Psoas muscle (tissue), 7 donors: ENCODE measurements at regions not wholly inside any gene's neighbourhood (a gene's known extent, or its start where the extent isn't known, plus 50 kb on each side); places are given as distances from the start of the nearest gene placed in this dataset.

ENCODE experiments used
- ATAC-seq, 4 donors: fragments of 200-7000 bp; cut with Tn5 transposase; one replicate each; pipeline ENCODE4 v1.9.1; 2020; ENCODE audit warnings: moderate library complexity in 3 of 4, mild to moderate bottlenecking in 2 of 4
- DNase-seq, 2 donors: peaks; one replicate each; pipeline ENCODE4 v3.0.0-alpha.2; 2020
- H3K27ac ChIP-seq: fragments of 200-600 bp; one replicate; pipeline ENCODE4 v1.8.0; 2022
- H3K27me3 ChIP-seq, 3 donors: fragments of 200-600 bp in 1 of 3; one replicate each; pipeline versions ENCODE4 v1.6.1 to v1.8.0; 2013 to 2022; ENCODE audit warnings: low read length in 2 of 3, mild to moderate bottlenecking in 2 of 3, moderate library complexity in 1 of 3; ENCODE audit not compliant: insufficient read depth in 3 of 3
- H3K36me3 ChIP-seq, 2 donors: fragments of 200-600 bp in 1 of 2; one replicate each; pipeline versions ENCODE4 v1.6.1 to v1.8.0; 2013 to 2022; ENCODE audit warnings: low read depth in 1 of 2, mild to moderate bottlenecking in 1 of 2, moderate library complexity in 1 of 2; ENCODE audit not compliant: insufficient read depth in 1 of 2
- H3K4me1 ChIP-seq: fragments of 200-600 bp; one replicate; pipeline ENCODE4 v1.8.0; 2022
- H3K4me3 ChIP-seq: fragments of 200-600 bp; one replicate; pipeline ENCODE4 v1.8.0; 2022; ENCODE audit warnings: mild to moderate bottlenecking
- H3K9me3 ChIP-seq: fragments of 200-600 bp; one replicate; pipeline ENCODE4 v1.8.0; 2022
- WGBS, 3 donors: extraction: QIAGEN DNeasy Blood & Tissue Kit; methylation state at CpG; one replicate each; pipeline versions ENCODE4 v1.1.6 to v1.1.7; 2013; 5-methylcytosine and 5-hydroxymethylcytosine counted together
- intact Hi-C, 2 donors: fragments of 100-400 bp; cut with DNase I; formaldehyde crosslinking; loops; one replicate each; pipeline versions ENCODE4 v1.11.0 to v1.14.2; 2022
- TF ChIP-seq, protein P1 (sequence below): fragments of 200-600 bp; IDR thresholded peaks from one replicate; pipeline ENCODE4 v1.8.0; 2022; ENCODE audit warnings: antibody characterized with exemption
- donor health status: healthy with polysubstance abuse.
- donor health status: DM: no; HTN: no; CAD: no; lungs with moderate emphysema.
- donor health status: Bipolar disorder and iron deficiency.
- donor health status: healthy.
- donor health status: DM: yes; HTN: yes; CAD: no.
- donor health status: DM: no; HTN: no; CAD: no.
- donor health status: DM: yes; HTN: yes; CAD: no.

DNA sequence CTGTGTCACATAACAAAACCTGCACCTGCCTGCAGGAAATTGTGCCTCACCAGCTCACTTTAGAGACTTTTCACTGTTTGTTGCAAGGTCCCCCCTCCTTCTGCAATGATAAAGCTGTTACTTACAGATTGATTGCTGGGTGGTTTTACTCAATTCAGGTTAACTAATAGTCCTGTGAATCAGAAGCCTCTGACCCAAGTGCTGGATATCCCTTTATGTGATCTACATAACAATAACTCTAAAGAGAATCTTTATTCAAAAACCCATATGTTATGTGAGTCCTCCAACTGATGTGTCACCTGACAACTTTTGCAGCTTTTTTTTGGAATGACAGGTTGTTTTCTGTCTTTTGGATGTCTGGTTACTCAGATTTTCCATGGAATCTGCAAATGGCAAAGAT, 2323.6 kb upstream of the TENM3 start:
- H3K27ac ChIP-seq = no peak overlapping the region
- no peaks in the 10 kb centered on the region for H3K4me1 ChIP-seq
- no peak for DNase-seq
- no peak for ATAC-seq
- H3K27me3 ChIP-seq = no peaks in the 10 kb centered on the region
- H3K36me3 ChIP-seq = no peaks in the 10 kb centered on the region
- TF ChIP-seq, protein P1, sequence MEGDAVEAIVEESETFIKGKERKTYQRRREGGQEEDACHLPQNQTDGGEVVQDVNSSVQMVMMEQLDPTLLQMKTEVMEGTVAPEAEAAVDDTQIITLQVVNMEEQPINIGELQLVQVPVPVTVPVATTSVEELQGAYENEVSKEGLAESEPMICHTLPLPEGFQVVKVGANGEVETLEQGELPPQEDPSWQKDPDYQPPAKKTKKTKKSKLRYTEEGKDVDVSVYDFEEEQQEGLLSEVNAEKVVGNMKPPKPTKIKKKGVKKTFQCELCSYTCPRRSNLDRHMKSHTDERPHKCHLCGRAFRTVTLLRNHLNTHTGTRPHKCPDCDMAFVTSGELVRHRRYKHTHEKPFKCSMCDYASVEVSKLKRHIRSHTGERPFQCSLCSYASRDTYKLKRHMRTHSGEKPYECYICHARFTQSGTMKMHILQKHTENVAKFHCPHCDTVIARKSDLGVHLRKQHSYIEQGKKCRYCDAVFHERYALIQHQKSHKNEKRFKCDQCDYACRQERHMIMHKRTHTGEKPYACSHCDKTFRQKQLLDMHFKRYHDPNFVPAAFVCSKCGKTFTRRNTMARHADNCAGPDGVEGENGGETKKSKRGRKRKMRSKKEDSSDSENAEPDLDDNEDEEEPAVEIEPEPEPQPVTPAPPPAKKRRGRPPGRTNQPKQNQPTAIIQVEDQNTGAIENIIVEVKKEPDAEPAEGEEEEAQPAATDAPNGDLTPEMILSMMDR = no peak
- H3K4me3 ChIP-seq = no peak overlapping the region
- intact Hi-C loops = no loop called here
- H3K9me3 ChIP-seq = no peaks in the 10 kb centered on the region

DNA sequence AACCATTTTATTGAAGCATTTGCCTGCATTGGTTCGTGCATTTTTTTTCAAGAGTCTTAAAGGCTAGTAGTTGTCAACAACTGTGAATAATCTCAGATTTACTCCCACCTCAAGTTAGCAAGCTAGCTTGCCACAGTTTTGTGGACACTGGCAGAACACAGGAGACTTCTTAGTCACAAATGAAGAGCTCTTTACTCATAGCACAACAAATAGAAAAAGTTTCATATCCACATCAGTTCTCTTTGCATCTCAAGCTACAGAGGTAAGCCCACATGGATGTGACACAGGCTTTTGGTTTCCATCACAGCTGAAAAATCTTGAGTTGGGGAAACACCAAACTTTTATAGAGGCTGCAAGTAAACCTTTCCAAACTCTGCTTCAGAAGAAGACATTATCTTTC, 2315.7 kb upstream of the TENM3 start:
- Histone ChIP-seq H3K27me3 (no peaks in the 10 kb centered on the region), H3K27ac (no peak overlapping the region), H3K4me1 (no peaks in the 10 kb centered on the region), H3K36me3 (no peaks in the 10 kb centered on the region), H3K9me3 (no peaks in the 10 kb centered on the region), H3K4me3 (no peak overlapping the region)
- TF ChIP-seq, protein P1 = no peak
- 20 to 23% (median 21%) methylated on average over 1 of the region's 1 CpG for WGBS, 3 donors
- no peak for DNase-seq
- no peak for ATAC-seq
- intact Hi-C loops = no loop called here

DNA sequence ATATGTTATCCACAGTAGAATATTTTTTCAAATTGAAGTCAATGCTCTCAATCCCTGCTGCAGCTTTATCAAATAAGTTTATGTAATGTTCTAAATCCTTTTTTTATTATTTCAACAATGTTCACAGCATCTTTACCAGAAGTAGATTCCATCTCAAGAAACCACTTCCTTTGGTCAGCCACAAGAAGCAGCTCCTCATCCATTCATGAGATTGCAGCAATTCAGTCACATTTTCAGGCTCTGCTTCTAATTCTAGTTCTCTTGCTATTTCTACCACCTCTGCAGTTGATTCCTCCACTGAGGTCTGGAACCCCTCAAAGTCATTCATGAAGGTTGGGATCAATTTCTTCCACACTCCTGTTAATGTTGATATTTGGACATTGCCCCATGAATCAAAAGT, 2301.3 kb upstream of the TENM3 start:
- Histone ChIP-seq H3K27me3 (no peaks in the 10 kb centered on the region), H3K4me3 (no peak overlapping the region), H3K36me3 (no peaks in the 10 kb centered on the region), H3K9me3 (no peaks in the 10 kb centered on the region), H3K4me1 (no peaks in the 10 kb centered on the region), H3K27ac (no peak overlapping the region)
- ATAC-seq (no peak), DNase-seq (no peak)
- intact Hi-C loops = no loop called here
- TF ChIP-seq, protein P1 = no peak

DNA sequence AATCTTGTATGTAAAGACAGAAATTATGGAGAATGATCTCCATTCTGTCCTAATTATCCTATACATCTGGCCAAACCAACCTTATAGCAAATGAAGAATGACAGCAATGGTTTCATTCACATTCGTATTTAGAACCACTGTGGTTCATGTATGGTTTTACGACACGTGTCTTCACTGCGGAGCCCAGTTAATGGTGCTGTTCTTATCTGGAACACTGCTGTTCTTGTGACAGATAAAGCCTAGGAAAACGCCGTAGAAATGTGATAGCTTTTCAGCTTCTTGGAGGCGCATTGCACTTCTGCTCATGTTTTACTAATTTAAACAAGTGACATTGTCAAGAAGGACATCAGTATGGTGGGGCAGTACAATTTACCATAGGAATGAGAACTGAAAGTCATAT, 2266.4 kb upstream of the TENM3 start:
- 87 to 90% (median 87%) methylated on average over 7 of the region's 7 CpGs for WGBS, 3 donors
- intact Hi-C loops = no loop called here
- Histone ChIP-seq H3K36me3 (no peaks in the 10 kb centered on the region), H3K4me1 (no peaks in the 10 kb centered on the region), H3K27ac (no peak overlapping the region), H3K27me3 (no peaks in the 10 kb centered on the region), H3K9me3 (no peaks in the 10 kb centered on the region), H3K4me3 (no peak overlapping the region)
- ATAC-seq (no peak), DNase-seq (no peak)
- TF ChIP-seq, protein P1 = no peak

DNA sequence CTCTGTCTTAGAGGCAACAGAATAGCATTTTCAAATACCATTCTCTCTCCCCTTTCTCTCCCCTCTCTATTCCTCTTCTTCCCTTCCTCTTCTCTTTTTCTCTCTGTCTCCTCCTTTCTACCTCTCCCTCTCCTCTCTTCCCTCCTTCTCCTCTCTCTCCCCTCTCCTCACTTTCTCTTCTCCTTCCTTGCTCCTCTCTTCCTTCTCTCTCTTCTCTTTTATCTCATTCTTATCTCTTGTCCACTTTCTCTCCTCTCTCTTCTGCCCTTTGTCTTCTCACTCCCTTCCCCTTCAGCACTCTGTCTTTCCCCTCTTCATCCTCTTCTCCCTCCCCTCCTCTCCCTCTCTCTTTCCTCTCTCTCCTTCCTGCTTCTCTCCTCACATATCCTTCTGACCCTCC, 2265.8 kb upstream of the TENM3 start:
- Histone ChIP-seq H3K4me3 (no peak overlapping the region), H3K4me1 (no peaks in the 10 kb centered on the region), H3K36me3 (no peaks in the 10 kb centered on the region), H3K9me3 (no peaks in the 10 kb centered on the region), H3K27ac (no peak overlapping the region), H3K27me3 (no peaks in the 10 kb centered on the region)
- DNase-seq (no peak), ATAC-seq (no peak)
- intact Hi-C loops = no loop called here
- TF ChIP-seq, protein P1 = no peak
